ENCODE measurements at regions not wholly inside any gene's neighbourhood (a gene's known extent, or its start where the extent isn't known, plus 50 kb on each side); places are given as distances from the start of the nearest gene placed in this dataset.

GRCh38 chr12:114916541-114916940 lies 232.6 kb upstream of the TBX3 start:
- no peak overlapping the region for H3K27ac ChIP-seq
- TF ChIP-seq, protein P1, sequence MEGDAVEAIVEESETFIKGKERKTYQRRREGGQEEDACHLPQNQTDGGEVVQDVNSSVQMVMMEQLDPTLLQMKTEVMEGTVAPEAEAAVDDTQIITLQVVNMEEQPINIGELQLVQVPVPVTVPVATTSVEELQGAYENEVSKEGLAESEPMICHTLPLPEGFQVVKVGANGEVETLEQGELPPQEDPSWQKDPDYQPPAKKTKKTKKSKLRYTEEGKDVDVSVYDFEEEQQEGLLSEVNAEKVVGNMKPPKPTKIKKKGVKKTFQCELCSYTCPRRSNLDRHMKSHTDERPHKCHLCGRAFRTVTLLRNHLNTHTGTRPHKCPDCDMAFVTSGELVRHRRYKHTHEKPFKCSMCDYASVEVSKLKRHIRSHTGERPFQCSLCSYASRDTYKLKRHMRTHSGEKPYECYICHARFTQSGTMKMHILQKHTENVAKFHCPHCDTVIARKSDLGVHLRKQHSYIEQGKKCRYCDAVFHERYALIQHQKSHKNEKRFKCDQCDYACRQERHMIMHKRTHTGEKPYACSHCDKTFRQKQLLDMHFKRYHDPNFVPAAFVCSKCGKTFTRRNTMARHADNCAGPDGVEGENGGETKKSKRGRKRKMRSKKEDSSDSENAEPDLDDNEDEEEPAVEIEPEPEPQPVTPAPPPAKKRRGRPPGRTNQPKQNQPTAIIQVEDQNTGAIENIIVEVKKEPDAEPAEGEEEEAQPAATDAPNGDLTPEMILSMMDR (conservative IDR thresholded peaks at IDR 0.05): no peak

DNA sequence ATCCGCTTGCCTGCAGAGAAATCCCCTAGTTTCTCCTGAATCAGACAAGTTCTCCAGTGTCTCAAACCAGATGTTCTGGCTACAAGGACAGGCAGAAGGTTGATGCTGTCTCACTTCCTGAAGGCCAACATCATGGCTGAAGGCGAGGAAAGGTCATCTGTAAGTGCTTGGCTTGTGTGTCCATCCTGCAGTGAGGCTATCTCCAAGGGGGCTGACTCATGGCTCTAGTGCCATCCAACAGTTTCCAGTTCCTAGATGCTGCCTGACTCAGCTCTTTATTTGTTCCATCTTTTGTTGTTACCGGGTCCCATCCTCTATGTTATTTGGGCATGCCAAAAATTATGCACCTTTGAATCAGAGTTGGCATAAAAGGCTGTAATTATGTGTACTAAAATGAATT lies 232.1 kb upstream of the TBX3 start:
- TF ChIP-seq, protein P1 (conservative IDR thresholded peaks at IDR 0.05): no peak
- no peak overlapping the region; the same call in 1 of the 2 replicates for H3K27ac ChIP-seq

GRCh38 chr12:114913871-114914801 lies 230.2 kb upstream of the TBX3 start:
- TF ChIP-seq, protein P1 (conservative IDR thresholded peaks at IDR 0.05): no peak
- peak overlapping the region; percentile 79 for H3K27ac ChIP-seq

- TF ChIP-seq, protein P1 (conservative IDR thresholded peaks at IDR 0.05): no peak
- H3K27ac ChIP-seq: no peak overlapping the region; the same call in 1 of the 2 replicates
Measured at GRCh38 chr12:114912811-114913210, 228.8 kb upstream of the TBX3 start.

- TF ChIP-seq, protein P1 (conservative IDR thresholded peaks at IDR 0.05): no peak
- H3K27ac ChIP-seq: peak overlapping the region; percentile 47
Measured at GRCh38 chr12:114911196-114911595, 227.2 kb upstream of the TBX3 start.

GRCh38 chr12:114904254-114905003 lies 220.5 kb upstream of the TBX3 start:
- TF ChIP-seq, protein P1 (conservative IDR thresholded peaks at IDR 0.05): no peak
- H3K27ac ChIP-seq: no peak overlapping the region

DNA sequence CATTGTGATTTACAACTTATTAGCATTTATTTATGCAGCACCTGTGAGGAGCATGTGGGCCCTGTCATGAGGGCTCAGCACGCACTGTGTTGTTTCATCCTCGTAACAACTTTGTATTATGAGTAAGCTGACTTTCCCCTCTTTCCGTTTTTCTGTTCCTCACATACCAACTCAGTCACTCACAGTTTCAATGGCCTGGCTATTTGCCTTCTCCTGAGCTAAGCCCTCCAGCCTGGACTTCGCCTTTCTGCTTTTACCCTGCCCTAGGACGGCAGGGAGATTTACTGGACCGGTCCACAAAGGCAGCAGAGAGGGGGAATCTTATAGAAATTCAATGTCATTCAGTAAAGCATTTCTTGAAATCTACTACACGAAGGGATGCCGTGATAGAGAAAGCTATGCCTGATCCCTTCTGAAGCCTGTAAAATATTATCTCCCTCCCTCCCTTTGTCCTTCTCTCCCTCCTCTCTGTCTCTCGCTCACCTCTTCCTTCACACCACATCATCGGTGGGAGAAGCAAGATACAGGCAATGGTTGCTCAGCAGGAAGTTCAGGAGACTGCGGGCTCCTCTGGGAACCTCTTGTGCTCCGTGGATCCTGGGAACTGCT lies 219.2 kb upstream of the TBX3 start:
- TF ChIP-seq, protein P1 (conservative IDR thresholded peaks at IDR 0.05): no peak
- H3K27ac ChIP-seq: no peak overlapping the region
